ENCODE measurements at regions not wholly inside any gene's neighbourhood (a gene's known extent, or its start where the extent isn't known, plus 50 kb on each side); places are given as distances from the start of the nearest gene placed in this dataset.

- DNase-seq (ENCODE audit: low read depth in 1 of 2, low spot score in 1 of 2): no peak
Measured at GRCh38 chr16:51355195-51355594, 204.1 kb upstream of the SALL1 start.

- no peak for DNase-seq (ENCODE audit: low read depth in 1 of 2, low spot score in 1 of 2)
Measured at GRCh38 chr16:51353055-51353454, 202.0 kb upstream of the SALL1 start.

GRCh38 chr16:51349626-51350025, 198.6 kb upstream of the SALL1 start:
- no peak for DNase-seq (ENCODE audit: low read depth in 1 of 2, low spot score in 1 of 2)

- DNase-seq (ENCODE audit: low read depth in 1 of 2, low spot score in 1 of 2): no peak
Measured at GRCh38 chr16:51343411-51343810, 192.3 kb upstream of the SALL1 start.

- DNase-seq (ENCODE audit: low read depth in 1 of 2, low spot score in 1 of 2): no peak
Measured at GRCh38 chr16:51341204-51341603, 190.1 kb upstream of the SALL1 start.

- DNase-seq (ENCODE audit: low read depth in 1 of 2, low spot score in 1 of 2): no peak
Measured at GRCh38 chr16:51337662-51338061, 186.6 kb upstream of the SALL1 start.

GRCh38 chr16:51328733-51329132, 177.7 kb upstream of the SALL1 start:
- DNase-seq (ENCODE audit: low read depth in 1 of 2, low spot score in 1 of 2): no peak

- no peak for DNase-seq (ENCODE audit: low read depth in 1 of 2, low spot score in 1 of 2)
Measured at GRCh38 chr16:51327001-51327400, 175.9 kb upstream of the SALL1 start.

GRCh38 chr16:51326131-51326856, 175.2 kb upstream of the SALL1 start:
- no peak for DNase-seq (ENCODE audit: low read depth in 1 of 2, low spot score in 1 of 2)

- no peak for DNase-seq (ENCODE audit: low read depth in 1 of 2, low spot score in 1 of 2)
Measured at GRCh38 chr16:51321251-51321650, 170.2 kb upstream of the SALL1 start.

- no peak for DNase-seq (ENCODE audit: low read depth in 1 of 2, low spot score in 1 of 2)
Measured at GRCh38 chr16:51317575-51317974, 166.5 kb upstream of the SALL1 start.

- no peak for DNase-seq (ENCODE audit: low read depth in 1 of 2, low spot score in 1 of 2)
Measured at GRCh38 chr16:51313198-51313597, 162.1 kb upstream of the SALL1 start.

- no peak for DNase-seq (ENCODE audit: low read depth in 1 of 2, low spot score in 1 of 2)
Measured at GRCh38 chr16:51312363-51313150, 161.5 kb upstream of the SALL1 start.

GRCh38 chr16:51310159-51310558, 159.1 kb upstream of the SALL1 start:
- no peak for DNase-seq (ENCODE audit: low read depth in 1 of 2, low spot score in 1 of 2)

GRCh38 chr16:51306886-51307595, 156.0 kb upstream of the SALL1 start:
- DNase-seq (ENCODE audit: low read depth in 1 of 2, low spot score in 1 of 2): no peak

GRCh38 chr16:51306116-51306515, 155.0 kb upstream of the SALL1 start:
- DNase-seq (ENCODE audit: low read depth in 1 of 2, low spot score in 1 of 2): no peak

GRCh38 chr16:51305337-51305736, 154.3 kb upstream of the SALL1 start:
- no peak for DNase-seq (ENCODE audit: low read depth in 1 of 2, low spot score in 1 of 2)

GRCh38 chr16:51302042-51302441, 151.0 kb upstream of the SALL1 start:
- DNase-seq (ENCODE audit: low read depth in 1 of 2, low spot score in 1 of 2): no peak

- no peak for DNase-seq (ENCODE audit: low read depth in 1 of 2, low spot score in 1 of 2)
Measured at GRCh38 chr16:51298800-51299199, 147.7 kb upstream of the SALL1 start.

- DNase-seq (ENCODE audit: low read depth in 1 of 2, low spot score in 1 of 2): no peak
Measured at GRCh38 chr16:51290442-51291285, 139.6 kb upstream of the SALL1 start.

GRCh38 chr16:51289336-51289735, 138.3 kb upstream of the SALL1 start:
- DNase-seq (ENCODE audit: low read depth in 1 of 2, low spot score in 1 of 2): no peak
